Suprapubic skin (tissue), 4 donors: ENCODE measurements at regions not wholly inside any gene's neighbourhood (a gene's known extent, or its start where the extent isn't known, plus 50 kb on each side); places are given as distances from the start of the nearest gene placed in this dataset.

ENCODE experiments used
- EP300 ChIP-seq: sonication (generic); formaldehyde crosslinking; IDR thresholded peaks from one replicate; pipeline ENCODE4 v1.6.1; 2017; ENCODE audit warnings: antibody characterized with exemption
- POLR2A ChIP-seq, 2 donors: fragments of 450-650 bp; IDR thresholded peaks; one replicate each; pipeline ENCODE4 v1.6.1; 2017; ENCODE audit warnings: antibody characterized with exemption in 2 of 2, mild to moderate bottlenecking in 2 of 2, moderate library complexity in 2 of 2
- POLR2AphosphoS5 ChIP-seq, 3 donors: sonication (generic); formaldehyde crosslinking; IDR thresholded peaks; one replicate each; pipeline ENCODE4 v1.6.1; 2017; ENCODE audit warnings: antibody characterized with exemption in 3 of 3
- TF ChIP-seq, protein P1 (sequence below), 2 donors: fragments of 200-600 bp in 1 of 2; fragments of 450-650 bp in 1 of 2; sonication (generic) in 1 of 2; IDR thresholded peaks; one replicate each; pipeline ENCODE4 v1.5.1; 2016 to 2019; ENCODE audit warnings: antibody characterized with exemption in 2 of 2, mild to moderate bottlenecking in 1 of 2, moderate library complexity in 1 of 2

DNA sequence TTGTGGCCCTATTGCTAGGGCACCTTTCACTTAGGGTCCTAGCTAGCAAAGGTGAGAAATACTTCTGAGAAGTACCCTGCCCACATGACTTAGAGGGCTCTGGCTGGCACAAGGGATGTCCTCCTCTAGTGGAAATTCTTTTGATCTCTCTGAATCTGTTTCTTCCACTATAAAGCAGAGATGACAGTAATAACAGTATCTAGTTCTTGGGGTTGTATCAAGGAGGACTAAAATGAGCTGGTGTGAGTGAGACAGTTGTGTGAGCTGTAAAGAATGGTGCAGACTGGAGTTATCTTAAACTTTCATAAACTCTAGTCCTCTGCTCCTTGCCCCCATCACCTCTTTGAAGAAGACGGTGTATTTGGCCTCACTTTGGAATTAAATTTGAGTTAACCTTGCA lies 157.8 kb upstream of the PLET1 start:
- TF ChIP-seq, protein P1, sequence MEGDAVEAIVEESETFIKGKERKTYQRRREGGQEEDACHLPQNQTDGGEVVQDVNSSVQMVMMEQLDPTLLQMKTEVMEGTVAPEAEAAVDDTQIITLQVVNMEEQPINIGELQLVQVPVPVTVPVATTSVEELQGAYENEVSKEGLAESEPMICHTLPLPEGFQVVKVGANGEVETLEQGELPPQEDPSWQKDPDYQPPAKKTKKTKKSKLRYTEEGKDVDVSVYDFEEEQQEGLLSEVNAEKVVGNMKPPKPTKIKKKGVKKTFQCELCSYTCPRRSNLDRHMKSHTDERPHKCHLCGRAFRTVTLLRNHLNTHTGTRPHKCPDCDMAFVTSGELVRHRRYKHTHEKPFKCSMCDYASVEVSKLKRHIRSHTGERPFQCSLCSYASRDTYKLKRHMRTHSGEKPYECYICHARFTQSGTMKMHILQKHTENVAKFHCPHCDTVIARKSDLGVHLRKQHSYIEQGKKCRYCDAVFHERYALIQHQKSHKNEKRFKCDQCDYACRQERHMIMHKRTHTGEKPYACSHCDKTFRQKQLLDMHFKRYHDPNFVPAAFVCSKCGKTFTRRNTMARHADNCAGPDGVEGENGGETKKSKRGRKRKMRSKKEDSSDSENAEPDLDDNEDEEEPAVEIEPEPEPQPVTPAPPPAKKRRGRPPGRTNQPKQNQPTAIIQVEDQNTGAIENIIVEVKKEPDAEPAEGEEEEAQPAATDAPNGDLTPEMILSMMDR (IDR thresholded peaks at IDR 0.05) = no peak
- TF ChIP-seq POLR2AphosphoS5 (IDR thresholded peaks at IDR 0.05) (no peak), EP300 (no peak), POLR2A (IDR thresholded peaks at IDR 0.05) (no peak)
